HepG2 (cell line): ENCODE measurements at regions not wholly inside any gene's neighbourhood (a gene's known extent, or its start where the extent isn't known, plus 50 kb on each side); places are given as distances from the start of the nearest gene placed in this dataset.

Experiments
- ATAC-seq: fragments of 200-7000 bp; cut with Tn5 transposase; 3 replicates; pipeline ENCODE4 v1.9.1; 2020; ENCODE audit warnings: mild to moderate bottlenecking, moderate library complexity
- BruUV-seq: library from RNA; stranded (reverse); fragments of 400-500 nt; replicated peaks from 2 replicates; lab custom pipeline; 2021; lab: Mats Ljungman, UMichigan
- CTCF ChIA-PET: fragments of 300-600 bp; formaldehyde crosslinking; extraction: SDS; loops from one replicate; lab custom pipeline; 2021; ENCODE audit warnings: low total read pairs, inconsistent platforms, low intra/inter-chr PET ratio; lab: Yijun Ruan, JAX
- POLR2A ChIA-PET: fragments of 350-600 bp; sonication (Branson Sonifier 250); formaldehyde crosslinking; loops from one replicate; lab custom pipeline; 2020; ENCODE audit warnings: antibody characterized with exemption, inconsistent platforms; lab: Yijun Ruan, JAX
- DNase-seq: peaks from one replicate; pipeline ENCODE4 v3.0.0-alpha.2; 2015; ENCODE audit warnings: low spot score
- FAIRE-seq: peaks from 3 replicates; lab custom pipeline; 2011; peaks lifted over from hg19 to GRCh38; lab: Jason Lieb, UNC
- H2AFZ ChIP-seq: one replicate; pipeline ENCODE4 v1.6.1; 2011; ENCODE audit warnings: low read length, inconsistent platforms
- H3K27ac ChIP-seq: fragments of 300-600 bp; 3 replicates; pipeline ENCODE4 v1.8.0; 2011; ENCODE audit warnings: mixed run types, mild to moderate bottlenecking, mixed read lengths, low read length, inconsistent platforms; ENCODE audit not compliant: insufficient read depth; ENCODE audit errors: extremely low read length
- H3K27me3 ChIP-seq, 2 experiments: fragments of 200-600 bp in 1 of 2; 2 replicates in 1 of 2; 3 replicates in 1 of 2; pipeline versions ENCODE4 v1.6.0 to v1.8.0; 2011; ENCODE audit warnings: low read length in 2 of 2, mild to moderate bottlenecking in 2 of 2, moderate library complexity in 2 of 2, inconsistent platforms in 1 of 2; ENCODE audit not compliant: insufficient read depth in 2 of 2, control insufficient read depth in 1 of 2
- H3K36me3 ChIP-seq, 2 experiments: fragments of 200-600 bp in 1 of 2; replicated peaks in 1 of 2; 2 replicates in 1 of 2; 3 replicates in 1 of 2; pipeline versions ENCODE4 v1.5.1 to v1.8.0; 2011; ENCODE audit warnings: low read length in 2 of 2, inconsistent platforms in 1 of 2; ENCODE audit not compliant: insufficient read depth in 2 of 2, control insufficient read depth in 1 of 2
- H3K4me1 ChIP-seq: 2 replicates; pipeline ENCODE4 v1.5.1; 2012; ENCODE audit warnings: low read length, inconsistent platforms; ENCODE audit not compliant: insufficient read depth
- H3K4me2 ChIP-seq: 2 replicates; pipeline ENCODE4 v1.6.0; 2011; ENCODE audit warnings: low read depth, low read length, inconsistent platforms
- H3K4me3 ChIP-seq, 3 experiments: fragments of 200-600 bp in 1 of 3; sonication (generic), shearing (Covaris generic) in 1 of 3; replicated peaks in 1 of 3; 2 replicates each; pipeline ENCODE4 v1.5.1; 2011 to 2016; ENCODE audit warnings: low read length in 3 of 3, inconsistent platforms in 2 of 3, low read depth in 2 of 3, mild to moderate bottlenecking in 2 of 3, control low read depth in 1 of 3, mixed read lengths in 1 of 3; ENCODE audit not compliant: insufficient read depth in 1 of 3
- H3K79me2 ChIP-seq: one replicate; pipeline ENCODE4 v1.6.1; 2011; ENCODE audit warnings: low read length, inconsistent platforms; ENCODE audit not compliant: insufficient read depth
- H3K9ac ChIP-seq: 2 replicates; pipeline ENCODE4 v1.6.0; 2011; ENCODE audit warnings: mild to moderate bottlenecking, low read depth, low read length, inconsistent platforms; ENCODE audit not compliant: insufficient read depth
- H3K9me3 ChIP-seq: 2 replicates; pipeline ENCODE4 v1.5.1; 2012; ENCODE audit warnings: mild to moderate bottlenecking, low read length
- H4K20me1 ChIP-seq: 2 replicates; pipeline ENCODE4 v1.6.0; 2011; ENCODE audit warnings: inconsistent platforms, mild to moderate bottlenecking, low read length, moderate library complexity; ENCODE audit not compliant: insufficient read depth
- ASH2L ChIP-seq: fragments of 300-600, 200-600 bp; sonication (generic); IDR thresholded peaks from 2 replicates; pipeline ENCODE4 v1.7.0; 2017; ENCODE audit warnings: low read depth, mild to moderate bottlenecking, moderate library complexity, mixed read lengths, low read length; ENCODE audit not compliant: insufficient read length
- EHMT2 ChIP-seq: fragments of 200-600 bp; sonication (generic); IDR thresholded peaks from 2 replicates; pipeline ENCODE4 v1.7.0; 2017; ENCODE audit warnings: antibody characterized with exemption, low read depth, low read length, borderline replicate concordance
- HIC2 ChIP-seq: sonication (generic); formaldehyde crosslinking; IDR thresholded peaks from 2 replicates; pipeline ENCODE4 v1.9.0; 2022; ENCODE audit warnings: low read depth, missing genetic modification reagents
- PHF8 ChIP-seq: sonication (generic); formaldehyde crosslinking; IDR thresholded peaks from 2 replicates; pipeline ENCODE4 v1.5.0; 2020; ENCODE audit warnings: missing genetic modification reagents
- TAF15 ChIP-seq: fragments of 200-400 bp; formaldehyde crosslinking; IDR thresholded peaks from one replicate; pipeline ENCODE4 v1.6.1; 2018; ENCODE audit warnings: mild to moderate bottlenecking, low read depth, low read length; ENCODE audit not compliant: poor library complexity, severe bottlenecking
- TBP ChIP-seq: sonication (generic); formaldehyde crosslinking; IDR thresholded peaks from 2 replicates; pipeline ENCODE4 v1.5.0; 2020; ENCODE audit warnings: missing genetic modification reagents
- USF2 ChIP-seq, 2 experiments: sonication (generic) in 1 of 2; formaldehyde crosslinking in 1 of 2; IDR thresholded peaks; 2 replicates each; pipeline versions ENCODE4 v1.5.1 to v1.6.1; 2011 to 2020; ENCODE audit warnings: borderline replicate concordance in 1 of 2, low read depth in 1 of 2, low read length in 1 of 2, mild to moderate bottlenecking in 1 of 2, missing genetic modification reagents in 1 of 2, moderate library complexity in 1 of 2
- ZBTB21 ChIP-seq: sonication (generic); formaldehyde crosslinking; IDR thresholded peaks from 2 replicates; pipeline ENCODE4 v1.4.0; 2020; ENCODE audit warnings: missing genetic modification reagents
- ZNF335 ChIP-seq: sonication (generic); formaldehyde crosslinking; IDR thresholded peaks from 2 replicates; pipeline ENCODE4 v1.4.0; 2020; ENCODE audit warnings: missing genetic modification reagents
- WGBS: methylation state at CpG from one replicate; pipeline ENCODE4 v1.1.6; 2017; ENCODE audit warnings: low lambda C conversion rate; 5-methylcytosine and 5-hydroxymethylcytosine counted together
- in situ Hi-C: cut with HindIII; loops from 2 replicates; pipeline ENCODE4 v1.10.0; 2017; ENCODE audit warnings: low pct_unique_long_range_greater_than_20kb; ENCODE audit not compliant: extremely low pct_ligation_motif_present
- intact Hi-C: fragments of 100-400 bp; cut with micrococcal nuclease; formaldehyde crosslinking; loops from one replicate; pipeline ENCODE4 v1.10.0; 2022; ENCODE audit not compliant: unreplicated experiment

DNA sequence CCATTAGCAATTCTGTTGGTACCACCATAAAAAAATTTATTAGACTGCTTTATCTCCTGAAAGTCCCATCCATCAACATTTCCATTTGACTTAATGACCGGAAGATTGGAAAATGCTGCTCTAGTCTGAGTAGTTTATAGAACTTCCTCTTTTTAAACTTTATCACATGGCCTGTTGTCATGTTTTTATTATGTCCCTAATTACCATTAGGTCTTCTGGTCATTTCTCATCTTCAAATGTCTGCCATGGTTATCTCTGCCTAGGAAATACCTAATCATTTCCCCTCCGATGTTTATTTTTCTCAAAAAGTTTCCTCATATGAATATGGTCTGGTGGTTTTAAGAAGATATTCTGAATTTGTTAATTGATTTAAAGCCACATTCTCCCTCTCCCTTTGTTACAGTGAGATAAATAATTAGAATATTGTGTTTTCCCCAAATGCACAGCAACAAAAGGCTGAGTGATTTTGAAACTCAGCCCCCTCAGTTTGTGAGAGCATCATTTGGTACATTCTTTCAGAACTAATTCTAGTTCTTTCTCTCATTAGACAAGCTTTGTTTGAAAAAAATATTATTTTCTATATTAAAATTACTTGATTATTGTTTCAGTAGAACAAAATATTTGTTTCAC lies 317.1 kb upstream of the ST6GAL2 start:
- no peak for FAIRE-seq
- WGBS = 32% methylated on average over 2 of the region's 2 CpGs
- POLR2A ChIA-PET = no interaction called here
- CTCF ChIA-PET = no interaction called here
- H3K27me3 ChIP-seq = no peaks in the 10 kb centered on the region
- peaks cover 19% of the 10 kb centered on the region for H3K9me3 ChIP-seq
- ATAC-seq = no peak
- BruUV-seq = no TSS peak
- no peaks in the 10 kb centered on the region for H4K20me1 ChIP-seq
- no peak overlapping the region for H3K9ac ChIP-seq
- H2AFZ ChIP-seq = no peak overlapping the region
- TF ChIP-seq ZBTB21 (CRISPR knock-in tag) (no peak), PHF8 (no peak), ASH2L (no peak), TAF15 (no peak), TBP (CRISPR knock-in tag) (no peak), HIC2 (CRISPR knock-in tag) (no peak), EHMT2 (no peak), USF2 (IDR thresholded peaks at IDR 0.05; ENCODE audit: low read depth, low read length) (no peak), USF2 (CRISPR knock-in tag; IDR thresholded peaks at IDR 0.05; ENCODE audit: borderline replicate concordance) (no peak), ZNF335 (no peak)
- TF ChIP-seq, all 625 proteins: peak for 0
- Histone ChIP-seq H3K4me1 (no peaks in the 10 kb centered on the region), H3K4me2 (no peak overlapping the region), H3K27ac (no peak overlapping the region), H3K4me3 (no peak overlapping the region), H3K79me2 (no peaks in the 10 kb centered on the region), H3K36me3 (no peaks in the 10 kb centered on the region)
- intact Hi-C loops = no loop called here
- in situ Hi-C loops = no loop called here
- DNase-seq = no peak
